Liver (tissue), 8 donors: ENCODE measurements at regions not wholly inside any gene's neighbourhood (a gene's known extent, or its start where the extent isn't known, plus 50 kb on each side); places are given as distances from the start of the nearest gene placed in this dataset.
"Not testable (repeated sequence)": the region's sequence is repeated elsewhere in the genome, so short reads cannot be mapped to it uniquely, and the experiment has no call there.

Experiments
- DNase-seq: peaks from one replicate; pipeline ENCODE4 v3.0.0-alpha.2; 2017; ENCODE audit warnings: low spot score
- H3K27ac ChIP-seq, 2 donors: one replicate each; pipeline ENCODE4 v1.7.0; 2013; ENCODE audit warnings: inconsistent platforms in 2 of 2, low read length in 2 of 2, control low read depth in 1 of 2, low read depth in 1 of 2, mild to moderate bottlenecking in 1 of 2
- H3K27me3 ChIP-seq, 4 donors: one replicate each; pipeline versions ENCODE4 v1.6.1 to v1.7.0; 2013; ENCODE audit warnings: low read length in 3 of 4, inconsistent platforms in 1 of 4, mild to moderate bottlenecking in 1 of 4, moderate library complexity in 1 of 4; ENCODE audit not compliant: control insufficient read depth in 4 of 4, insufficient read depth in 4 of 4
- H3K36me3 ChIP-seq, 4 donors: one replicate each; pipeline versions ENCODE4 v1.6.1 to v1.7.0; 2013; ENCODE audit warnings: low read length in 3 of 4, mild to moderate bottlenecking in 3 of 4, low read depth in 1 of 4, moderate library complexity in 1 of 4; ENCODE audit not compliant: control insufficient read depth in 4 of 4, insufficient read depth in 3 of 4
- H3K4me1 ChIP-seq, 4 donors: one replicate each; pipeline versions ENCODE4 v1.6.1 to v1.7.0; 2013; ENCODE audit warnings: low read length in 3 of 4, mild to moderate bottlenecking in 3 of 4, moderate library complexity in 1 of 4; ENCODE audit not compliant: control insufficient read depth in 4 of 4, insufficient read depth in 4 of 4
- H3K4me3 ChIP-seq, 3 donors: one replicate each; pipeline versions ENCODE4 v1.6.1 to v1.7.0; 2013; ENCODE audit warnings: low read length in 3 of 3, control low read depth in 1 of 3, low read depth in 1 of 3, mild to moderate bottlenecking in 1 of 3
- H3K9ac ChIP-seq, 2 donors: one replicate each; pipeline ENCODE4 v1.7.0; 2013; ENCODE audit warnings: low read length in 2 of 2, mild to moderate bottlenecking in 2 of 2, moderate library complexity in 2 of 2, control low read depth in 1 of 2, low read depth in 1 of 2
- H3K9me3 ChIP-seq, 4 donors: one replicate each; pipeline versions ENCODE4 v1.6.1 to v1.7.0; 2013; ENCODE audit warnings: low read length in 3 of 4; ENCODE audit not compliant: control insufficient read depth in 4 of 4
- EGR1 ChIP-seq, 2 donors: IDR thresholded peaks; 2 replicates each; pipeline ENCODE4 v1.6.1; 2016 to 2018; ENCODE audit warnings: antibody characterized with exemption in 2 of 2, low read depth in 2 of 2
- FOXA2 ChIP-seq: IDR thresholded peaks from 2 replicates; pipeline ENCODE4 v1.6.1; 2016; ENCODE audit warnings: antibody characterized with exemption
- HNF4A ChIP-seq, 2 donors: conservative IDR thresholded peaks; 2 replicates each; pipeline ENCODE4 v1.6.1; 2016; ENCODE audit warnings: antibody characterized with exemption in 2 of 2, mild to moderate bottlenecking in 2 of 2
- HNF4G ChIP-seq: IDR thresholded peaks from 2 replicates; pipeline ENCODE4 v1.6.1; 2016; ENCODE audit warnings: antibody characterized with exemption
- NR2F2 ChIP-seq: IDR thresholded peaks from 2 replicates; pipeline ENCODE4 v1.6.1; 2016; ENCODE audit warnings: antibody characterized with exemption
- RAD21 ChIP-seq, 2 donors: IDR thresholded peaks; 2 replicates each; pipeline ENCODE4 v1.6.1; 2016; ENCODE audit warnings: antibody characterized with exemption in 2 of 2, mild to moderate bottlenecking in 2 of 2
- RXRA ChIP-seq, 2 donors: IDR thresholded peaks; 2 replicates each; pipeline ENCODE4 v1.6.1; 2017 to 2018; ENCODE audit warnings: antibody characterized with exemption in 2 of 2, mild to moderate bottlenecking in 1 of 2
- TAF1 ChIP-seq: conservative IDR thresholded peaks from 2 replicates; pipeline ENCODE4 v1.6.1; 2016; ENCODE audit warnings: antibody characterized with exemption, mild to moderate bottlenecking
- YY1 ChIP-seq: IDR thresholded peaks from 2 replicates; pipeline ENCODE4 v1.6.1; 2016; ENCODE audit warnings: antibody characterized with exemption, mild to moderate bottlenecking
- WGBS: extraction: QIAGEN DNeasy Blood & Tissue Kit; methylation state at CpG from one replicate; pipeline ENCODE4 v1.1.7; 2013; 5-methylcytosine and 5-hydroxymethylcytosine counted together
- TF ChIP-seq, protein P1 (sequence below): fragments of 150-350 bp; IDR thresholded peaks from 2 replicates; pipeline ENCODE4 v1.5.1; 2017; ENCODE audit warnings: improper control_type of control experiment, low read depth, low read length; ENCODE audit not compliant: missing input control
- TF ChIP-seq, protein P2 (sequence below): IDR thresholded peaks from 2 replicates; pipeline ENCODE4 v1.6.1; 2016; ENCODE audit warnings: antibody characterized with exemption, mild to moderate bottlenecking
- TF ChIP-seq, protein P3 (sequence below): IDR thresholded peaks from 2 replicates; pipeline ENCODE4 v1.6.1; 2016; ENCODE audit warnings: antibody characterized with exemption
- TF ChIP-seq, protein P4 (sequence below): IDR thresholded peaks from 2 replicates; pipeline ENCODE4 v1.6.1; 2016; ENCODE audit warnings: antibody characterized with exemption
- donor health status: healthy.
- donor health status: healthy.
- donor health status: healthy.
- donor health status: healthy.
- donor health status: healthy.

DNA sequence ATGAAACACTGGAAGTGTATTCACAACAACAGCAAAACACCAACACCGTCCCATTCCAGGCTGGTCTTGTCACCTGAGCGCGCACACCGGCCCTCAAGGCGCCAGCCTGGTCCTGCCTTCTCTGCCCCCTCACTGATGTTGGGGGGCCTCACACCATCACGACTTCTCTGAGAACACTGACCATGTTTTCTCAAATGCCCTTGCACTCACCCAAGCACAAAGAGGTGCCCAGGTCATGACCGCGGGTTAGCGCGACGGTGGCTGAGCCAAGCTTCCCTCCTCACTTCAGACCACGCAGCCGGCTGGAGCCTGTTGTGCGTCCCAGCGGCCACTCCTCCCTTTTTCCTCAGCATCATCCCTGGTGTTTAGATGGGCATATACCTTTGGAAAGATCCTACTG lies 101.3 kb upstream of the SALL3 start:
- DNase-seq, result no peak
- 88% methylated on average over 15 of the region's 15 CpGs for WGBS

DNA sequence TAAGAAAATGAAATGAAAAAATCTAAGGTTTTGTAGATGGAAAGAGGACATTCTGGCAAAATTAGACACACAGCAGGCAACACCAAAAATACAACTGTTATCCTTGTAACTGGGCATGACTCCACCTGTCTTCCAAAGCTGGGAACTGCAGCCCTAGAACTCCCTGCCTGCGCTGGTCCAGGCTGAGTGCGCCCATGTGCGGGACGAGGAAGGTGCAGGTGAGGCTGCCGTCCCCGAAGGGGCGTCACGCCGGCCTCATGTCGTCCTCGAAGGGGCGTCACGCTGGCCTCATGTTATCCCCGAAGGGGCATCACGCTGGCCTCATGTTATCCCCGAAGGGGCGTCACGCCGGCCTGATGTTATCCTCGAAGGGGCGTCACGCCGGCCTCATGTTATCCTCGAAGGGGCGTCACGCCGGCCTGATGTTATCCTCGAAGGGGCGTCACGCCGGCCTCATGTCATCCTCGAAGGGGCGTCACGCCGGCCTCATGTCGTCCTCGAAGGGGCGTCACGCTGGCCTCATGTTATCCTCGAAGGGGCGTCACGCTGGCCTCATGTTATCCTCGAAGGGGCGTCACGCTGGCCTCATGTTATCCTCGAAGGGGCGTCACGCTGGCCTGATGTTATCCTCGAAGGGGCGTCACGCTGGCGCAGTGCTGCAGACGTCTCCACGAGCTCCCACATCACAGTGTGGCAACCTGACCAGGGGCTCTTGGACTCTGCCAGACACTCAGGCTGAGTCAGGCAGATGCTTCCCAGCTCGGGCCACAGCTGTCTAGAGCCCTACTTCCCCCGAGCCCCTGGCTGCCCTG lies 100.3 kb upstream of the SALL3 start:
- not testable (repeated sequence) for H3K27me3 ChIP-seq, H3K9ac ChIP-seq, H3K27ac ChIP-seq, H3K4me1 ChIP-seq, H3K9me3 ChIP-seq, H3K4me3 ChIP-seq, H3K36me3 ChIP-seq
- TF ChIP-seq RAD21 (IDR thresholded peaks at IDR 0.05), result peak in 1 of 2 donors; percentile 28
- TF ChIP-seq, protein P1, sequence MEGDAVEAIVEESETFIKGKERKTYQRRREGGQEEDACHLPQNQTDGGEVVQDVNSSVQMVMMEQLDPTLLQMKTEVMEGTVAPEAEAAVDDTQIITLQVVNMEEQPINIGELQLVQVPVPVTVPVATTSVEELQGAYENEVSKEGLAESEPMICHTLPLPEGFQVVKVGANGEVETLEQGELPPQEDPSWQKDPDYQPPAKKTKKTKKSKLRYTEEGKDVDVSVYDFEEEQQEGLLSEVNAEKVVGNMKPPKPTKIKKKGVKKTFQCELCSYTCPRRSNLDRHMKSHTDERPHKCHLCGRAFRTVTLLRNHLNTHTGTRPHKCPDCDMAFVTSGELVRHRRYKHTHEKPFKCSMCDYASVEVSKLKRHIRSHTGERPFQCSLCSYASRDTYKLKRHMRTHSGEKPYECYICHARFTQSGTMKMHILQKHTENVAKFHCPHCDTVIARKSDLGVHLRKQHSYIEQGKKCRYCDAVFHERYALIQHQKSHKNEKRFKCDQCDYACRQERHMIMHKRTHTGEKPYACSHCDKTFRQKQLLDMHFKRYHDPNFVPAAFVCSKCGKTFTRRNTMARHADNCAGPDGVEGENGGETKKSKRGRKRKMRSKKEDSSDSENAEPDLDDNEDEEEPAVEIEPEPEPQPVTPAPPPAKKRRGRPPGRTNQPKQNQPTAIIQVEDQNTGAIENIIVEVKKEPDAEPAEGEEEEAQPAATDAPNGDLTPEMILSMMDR, result peak; percentile 45
- WGBS, result 86% methylated on average over 56 of the region's 56 CpGs
- peak; percentile 24 for DNase-seq

More for the DNA sequence above, 101.3 kb upstream of the SALL3 start:
- peaks cover 0 to 2% (median 1%) of the 10 kb centered on the region in 4 donors for H3K27me3 ChIP-seq
- H3K4me1 ChIP-seq, result no peaks in the 10 kb centered on the region
- H3K9ac ChIP-seq, result no peak overlapping the region
- H3K9me3 ChIP-seq, result no peaks in the 10 kb centered on the region
- no peaks in the 10 kb centered on the region for H3K36me3 ChIP-seq
- H3K4me3 ChIP-seq, result no peak overlapping the region
- no peak for TF ChIP-seq FOXA2
- TF ChIP-seq EGR1 (IDR thresholded peaks at IDR 0.05; ENCODE audit: low read depth in 2 of 2), result no peak
- TF ChIP-seq, protein P2, sequence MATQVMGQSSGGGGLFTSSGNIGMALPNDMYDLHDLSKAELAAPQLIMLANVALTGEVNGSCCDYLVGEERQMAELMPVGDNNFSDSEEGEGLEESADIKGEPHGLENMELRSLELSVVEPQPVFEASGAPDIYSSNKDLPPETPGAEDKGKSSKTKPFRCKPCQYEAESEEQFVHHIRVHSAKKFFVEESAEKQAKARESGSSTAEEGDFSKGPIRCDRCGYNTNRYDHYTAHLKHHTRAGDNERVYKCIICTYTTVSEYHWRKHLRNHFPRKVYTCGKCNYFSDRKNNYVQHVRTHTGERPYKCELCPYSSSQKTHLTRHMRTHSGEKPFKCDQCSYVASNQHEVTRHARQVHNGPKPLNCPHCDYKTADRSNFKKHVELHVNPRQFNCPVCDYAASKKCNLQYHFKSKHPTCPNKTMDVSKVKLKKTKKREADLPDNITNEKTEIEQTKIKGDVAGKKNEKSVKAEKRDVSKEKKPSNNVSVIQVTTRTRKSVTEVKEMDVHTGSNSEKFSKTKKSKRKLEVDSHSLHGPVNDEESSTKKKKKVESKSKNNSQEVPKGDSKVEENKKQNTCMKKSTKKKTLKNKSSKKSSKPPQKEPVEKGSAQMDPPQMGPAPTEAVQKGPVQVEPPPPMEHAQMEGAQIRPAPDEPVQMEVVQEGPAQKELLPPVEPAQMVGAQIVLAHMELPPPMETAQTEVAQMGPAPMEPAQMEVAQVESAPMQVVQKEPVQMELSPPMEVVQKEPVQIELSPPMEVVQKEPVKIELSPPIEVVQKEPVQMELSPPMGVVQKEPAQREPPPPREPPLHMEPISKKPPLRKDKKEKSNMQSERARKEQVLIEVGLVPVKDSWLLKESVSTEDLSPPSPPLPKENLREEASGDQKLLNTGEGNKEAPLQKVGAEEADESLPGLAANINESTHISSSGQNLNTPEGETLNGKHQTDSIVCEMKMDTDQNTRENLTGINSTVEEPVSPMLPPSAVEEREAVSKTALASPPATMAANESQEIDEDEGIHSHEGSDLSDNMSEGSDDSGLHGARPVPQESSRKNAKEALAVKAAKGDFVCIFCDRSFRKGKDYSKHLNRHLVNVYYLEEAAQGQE, result no peak
- TF ChIP-seq RXRA (IDR thresholded peaks at IDR 0.05), result no peak
- no peak for TF ChIP-seq HNF4A (conservative IDR thresholded peaks at IDR 0.05)
- TF ChIP-seq, protein P1, result no peak
- TF ChIP-seq, protein P3, sequence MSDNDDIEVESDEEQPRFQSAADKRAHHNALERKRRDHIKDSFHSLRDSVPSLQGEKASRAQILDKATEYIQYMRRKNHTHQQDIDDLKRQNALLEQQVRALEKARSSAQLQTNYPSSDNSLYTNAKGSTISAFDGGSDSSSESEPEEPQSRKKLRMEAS, result no peak
- TF ChIP-seq TAF1, result no peak
- TF ChIP-seq YY1, result no peak
- TF ChIP-seq HNF4G, result no peak
- TF ChIP-seq RAD21 (IDR thresholded peaks at IDR 0.05), result no peak
- TF ChIP-seq NR2F2, result no peak
- TF ChIP-seq, protein P4, sequence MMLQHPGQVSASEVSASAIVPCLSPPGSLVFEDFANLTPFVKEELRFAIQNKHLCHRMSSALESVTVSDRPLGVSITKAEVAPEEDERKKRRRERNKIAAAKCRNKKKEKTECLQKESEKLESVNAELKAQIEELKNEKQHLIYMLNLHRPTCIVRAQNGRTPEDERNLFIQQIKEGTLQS, result no peak
- H3K27ac ChIP-seq, result no peak overlapping the region
